HepG2 (cell line): ENCODE measurements at regions not wholly inside any gene's neighbourhood (a gene's known extent, or its start where the extent isn't known, plus 50 kb on each side); places are given as distances from the start of the nearest gene placed in this dataset.

Experiments used
- ATAD3A ChIP-seq: sonication (generic); formaldehyde crosslinking; IDR thresholded peaks from 2 replicates; pipeline ENCODE4 v1.4.0; 2020; ENCODE audit warnings: missing genetic modification reagents
- CC2D1A ChIP-seq: sonication (generic); formaldehyde crosslinking; IDR thresholded peaks from 2 replicates; pipeline ENCODE4 v1.8.1; 2023; ENCODE audit warnings: mild to moderate bottlenecking, missing genetic modification reagents
- CEBPG ChIP-seq: IDR thresholded peaks from 2 replicates; pipeline ENCODE4 v1.6.1; 2016
- CREB1 ChIP-seq, 2 experiments: fragments of 450-650 bp in 1 of 2; IDR thresholded peaks; 2 replicates each; pipeline ENCODE4 v1.6.1; 2016 to 2017; ENCODE audit warnings: control low read depth in 1 of 2, mild to moderate bottlenecking in 1 of 2, missing compliant biosample characterization in 1 of 2, missing genetic modification characterization in 1 of 2
- HOXA3 ChIP-seq: sonication (generic); formaldehyde crosslinking; IDR thresholded peaks from 2 replicates; pipeline ENCODE4 v1.5.0; 2020; ENCODE audit warnings: missing genetic modification reagents
- JUNB ChIP-seq: sonication (generic); formaldehyde crosslinking; IDR thresholded peaks from 2 replicates; pipeline ENCODE4 v1.8.0; 2022; ENCODE audit warnings: missing genetic modification reagents, mild to moderate bottlenecking, borderline replicate concordance
- MATR3 ChIP-seq: sonication (generic); formaldehyde crosslinking; IDR thresholded peaks from 2 replicates; pipeline ENCODE4 v1.4.0; 2020; ENCODE audit warnings: missing genetic modification reagents
- MLX ChIP-seq: IDR thresholded peaks from 2 replicates; pipeline ENCODE4 v1.6.1; 2016
- NBN ChIP-seq: fragments of 450-650 bp; conservative IDR thresholded peaks from 2 replicates; pipeline ENCODE4 v1.6.1; 2017
- NR2C2 ChIP-seq: sonication (generic); formaldehyde crosslinking; IDR thresholded peaks from 2 replicates; pipeline ENCODE4 v1.4.0; 2020; ENCODE audit warnings: missing genetic modification reagents, mild to moderate bottlenecking, moderate library complexity, borderline replicate concordance
- RARG ChIP-seq: sonication (generic); formaldehyde crosslinking; IDR thresholded peaks from 2 replicates; pipeline ENCODE4 v1.4.0; 2020; ENCODE audit warnings: low read depth, mild to moderate bottlenecking, missing genetic modification reagents
- RBFOX2 ChIP-seq: fragments of 200-400 bp; formaldehyde crosslinking; IDR thresholded peaks from 2 replicates; pipeline ENCODE4 v1.6.1; 2017; ENCODE audit warnings: low read depth, mild to moderate bottlenecking, low read length
- SMC3 ChIP-seq: IDR thresholded peaks from 2 replicates; pipeline ENCODE4 v1.6.1; 2011; ENCODE audit warnings: low read length, improper control_type of control experiment
- SUZ12 ChIP-seq: fragments of 150-350 bp; IDR thresholded peaks from 2 replicates; pipeline ENCODE4 v1.6.1; 2014; ENCODE audit warnings: low read depth, low read length
- THYN1 ChIP-seq: sonication (generic); formaldehyde crosslinking; IDR thresholded peaks from 2 replicates; pipeline ENCODE4 v1.8.1; 2023; ENCODE audit warnings: low read depth, mild to moderate bottlenecking, moderate library complexity, missing genetic modification reagents, borderline replicate concordance
- TSC22D2 ChIP-seq: sonication (generic); formaldehyde crosslinking; IDR thresholded peaks from 2 replicates; pipeline ENCODE4 v1.5.1; 2020; ENCODE audit warnings: missing genetic modification reagents, mild to moderate bottlenecking, borderline replicate concordance
- WIZ ChIP-seq: sonication (generic); formaldehyde crosslinking; IDR thresholded peaks from 2 replicates; pipeline ENCODE4 v1.5.1; 2020; ENCODE audit warnings: mild to moderate bottlenecking, missing genetic modification reagents
- XBP1 ChIP-seq: sonication (generic); formaldehyde crosslinking; IDR thresholded peaks from 2 replicates; pipeline ENCODE4 v1.5.0; 2020; ENCODE audit warnings: missing genetic modification reagents
- ZBTB25 ChIP-seq: IDR thresholded peaks from 2 replicates; pipeline ENCODE4 v1.6.1; 2018; ENCODE audit warnings: missing genetic modification reagents
- ZNF446 ChIP-seq: sonication (generic); formaldehyde crosslinking; IDR thresholded peaks from 2 replicates; pipeline ENCODE4 v1.5.0; 2020; ENCODE audit warnings: mild to moderate bottlenecking, missing genetic modification reagents
- ZNF577 ChIP-seq: sonication (generic); formaldehyde crosslinking; IDR thresholded peaks from 2 replicates; pipeline ENCODE4 v1.4.0; 2020; ENCODE audit warnings: mild to moderate bottlenecking, low read depth, missing genetic modification reagents, borderline replicate concordance
- ZNF761 ChIP-seq: sonication (generic); formaldehyde crosslinking; conservative IDR thresholded peaks from 2 replicates; pipeline ENCODE4 v1.4.0; 2020; ENCODE audit warnings: mild to moderate bottlenecking, missing genetic modification reagents
- ZNF775 ChIP-seq: sonication (generic); formaldehyde crosslinking; IDR thresholded peaks from 2 replicates; pipeline ENCODE4 v1.4.0; 2020; ENCODE audit warnings: missing genetic modification reagents, mild to moderate bottlenecking, moderate library complexity, borderline replicate concordance
- ZNF83 ChIP-seq: sonication (generic); formaldehyde crosslinking; IDR thresholded peaks from 2 replicates; pipeline ENCODE4 v1.4.0; 2020; ENCODE audit warnings: missing genetic modification reagents, mild to moderate bottlenecking, borderline replicate concordance

DNA sequence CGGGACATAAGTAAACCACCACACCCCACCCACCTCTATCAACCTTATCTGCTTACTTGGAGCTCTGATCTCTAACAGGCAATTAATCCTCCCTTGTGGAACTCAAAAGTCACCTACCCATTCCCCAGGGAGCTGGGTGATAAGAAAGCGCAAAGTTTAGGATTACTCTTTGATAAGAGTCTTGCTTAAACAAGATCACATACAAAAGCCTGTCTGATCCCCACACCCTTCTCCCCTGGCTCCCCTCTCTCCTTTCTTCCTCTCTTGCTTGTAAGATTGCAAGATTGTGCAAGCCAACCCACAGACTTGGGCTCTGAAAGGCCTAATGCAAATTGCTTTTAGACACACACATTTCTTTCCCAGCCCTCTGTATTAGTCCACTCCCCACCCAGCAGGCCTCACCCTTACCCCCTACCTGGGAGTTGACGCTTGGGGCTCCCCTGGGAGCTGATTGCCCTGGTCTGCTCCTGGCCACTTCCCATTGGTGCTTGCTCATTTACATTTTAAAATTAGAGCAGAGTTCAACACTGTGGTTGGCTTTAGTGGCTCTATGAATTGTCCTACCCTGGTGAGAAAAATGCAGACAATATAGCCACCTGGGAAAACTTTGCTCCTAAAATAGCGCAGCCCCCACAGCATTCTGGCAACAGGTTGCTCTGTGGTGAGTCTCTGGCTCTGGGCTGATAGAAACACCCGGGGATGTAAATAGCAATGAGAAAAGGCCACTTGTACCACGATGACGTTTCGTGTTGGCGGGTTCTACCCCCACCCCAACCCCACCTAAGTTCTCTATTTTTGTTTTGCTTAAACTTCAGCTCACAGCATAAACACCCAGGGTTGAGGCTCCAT is 58.9 kb upstream of the EPCAM start (continued):
- TF ChIP-seq ZNF83 (CRISPR knock-in tag) (no peak), SUZ12 (no peak), MLX (CRISPR knock-in tag) (peak; percentile 62), ZNF577 (CRISPR knock-in tag) (no peak), NR2C2 (CRISPR knock-in tag) (peak; percentile 59), THYN1 (no peak), ATAD3A (CRISPR knock-in tag) (no peak), RBFOX2 (no peak; the same call in none of the 2 replicates), SMC3 (no peak), ZBTB25 (CRISPR knock-in tag) (0 out of 2 replicates have a peak, but pooled peaks have one; percentile 29), MATR3 (CRISPR knock-in tag) (no peak), WIZ (CRISPR knock-in tag) (no peak), ZNF775 (no peak), ZNF446 (CRISPR knock-in tag) (no peak), NBN (no peak), CEBPG (CRISPR knock-in tag) (peak; percentile 96), TSC22D2 (no peak), ZNF761 (CRISPR knock-in tag) (peak; percentile 27; the same call in 1 of the 2 replicates), CC2D1A (CRISPR knock-in tag) (no peak), RARG (no peak), XBP1 (no peak), JUNB (CRISPR knock-in tag) (0 out of 2 replicates have a peak, but pooled peaks have one; percentile 81), CREB1 (IDR thresholded peaks at IDR 0.05) (no peak), CREB1 (CRISPR knock-in tag; IDR thresholded peaks at IDR 0.05) (peak; percentile 64), HOXA3 (peak; percentile 75)
